HuH-7.5 (cell line): ENCODE measurements at regions not wholly inside any gene's neighbourhood (a gene's known extent, or its start where the extent isn't known, plus 50 kb on each side); places are given as distances from the start of the nearest gene placed in this dataset.

Experiments used
- DNase-seq: peaks from one replicate; pipeline ENCODE4 v3.0.0; 2011; ENCODE audit warnings: low spot score

- DNase-seq: no peak
Measured at GRCh38 chr5:74954919-74955318, 88.7 kb upstream of the FAM169A start.

DNA sequence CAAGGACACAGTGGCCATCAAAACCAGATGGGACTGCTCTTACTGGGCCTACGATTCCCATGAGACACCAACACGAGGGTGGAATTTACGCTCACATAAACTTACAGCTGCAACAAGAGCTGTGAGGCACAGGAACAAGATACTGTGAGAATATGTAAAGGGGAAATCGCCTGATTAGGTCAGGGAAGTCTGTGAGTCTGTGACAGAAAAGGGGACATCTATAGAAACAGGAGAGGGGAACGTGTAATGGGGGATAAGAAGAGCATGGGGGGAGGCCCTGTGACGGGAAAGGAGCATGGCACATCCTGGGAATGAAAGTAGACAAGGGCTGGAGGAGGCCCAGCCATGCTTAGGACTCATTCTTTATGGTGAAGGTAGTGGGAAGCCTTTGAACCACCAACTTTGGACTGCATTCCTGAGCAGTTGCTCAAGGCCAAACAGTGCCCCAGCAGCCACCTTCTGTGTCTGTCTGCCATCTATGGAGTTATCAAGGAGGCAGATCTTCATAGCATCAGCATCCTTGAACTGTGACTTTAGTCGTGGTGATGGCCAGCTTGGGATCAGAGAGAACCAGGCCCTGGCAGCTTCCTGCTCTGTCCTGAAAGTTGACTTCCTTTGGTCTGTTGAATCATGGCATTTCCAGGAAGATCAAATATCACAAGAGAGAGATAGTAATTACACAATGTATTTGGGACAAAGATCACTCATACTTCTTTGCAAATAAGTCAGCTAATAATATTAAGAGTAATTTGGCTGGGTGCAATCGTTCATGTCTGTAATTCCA, 87.9 kb upstream of the FAM169A start:
- no peak for DNase-seq

DNA sequence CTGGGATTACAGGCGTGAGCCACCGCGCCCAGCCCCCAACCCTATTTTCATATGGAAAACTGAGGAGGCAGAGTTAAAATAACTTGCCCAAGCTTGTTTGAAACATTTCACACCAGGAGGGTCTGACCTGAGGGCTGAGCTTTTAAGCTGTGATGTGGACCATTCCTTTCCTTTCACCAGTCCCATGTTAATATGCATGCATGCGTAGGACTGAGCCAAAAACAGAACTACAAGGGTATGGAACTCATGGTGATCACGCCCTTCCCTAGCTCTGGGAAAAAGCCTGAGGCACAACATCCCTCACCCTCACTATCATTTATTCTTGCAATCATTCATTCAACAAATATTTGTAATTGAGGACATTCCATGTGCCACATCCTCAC, 87.4 kb upstream of the FAM169A start:
- DNase-seq: no peak

DNA sequence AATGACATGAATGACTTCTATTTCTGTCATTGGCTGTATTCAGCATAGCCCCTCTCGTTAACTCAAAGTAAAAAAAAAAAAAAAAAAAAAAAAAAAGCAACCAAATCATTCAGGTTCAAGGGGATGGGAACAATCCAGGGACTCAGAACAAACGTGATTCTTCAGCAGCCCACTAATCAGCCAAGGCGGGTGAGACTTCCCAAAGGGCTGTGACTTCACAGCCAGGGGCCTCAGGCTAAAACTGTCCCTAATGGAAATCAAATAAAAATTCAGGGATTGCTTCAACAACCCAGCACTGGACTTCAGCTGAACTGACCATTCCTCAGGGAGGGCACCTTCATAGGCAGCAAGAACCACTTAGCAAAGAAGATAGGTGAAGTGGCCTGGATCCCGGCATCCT, 86.2 kb upstream of the FAM169A start:
- DNase-seq: no peak

- DNase-seq: no peak
Measured at GRCh38 chr5:74951865-74952264, 85.7 kb upstream of the FAM169A start.

DNA sequence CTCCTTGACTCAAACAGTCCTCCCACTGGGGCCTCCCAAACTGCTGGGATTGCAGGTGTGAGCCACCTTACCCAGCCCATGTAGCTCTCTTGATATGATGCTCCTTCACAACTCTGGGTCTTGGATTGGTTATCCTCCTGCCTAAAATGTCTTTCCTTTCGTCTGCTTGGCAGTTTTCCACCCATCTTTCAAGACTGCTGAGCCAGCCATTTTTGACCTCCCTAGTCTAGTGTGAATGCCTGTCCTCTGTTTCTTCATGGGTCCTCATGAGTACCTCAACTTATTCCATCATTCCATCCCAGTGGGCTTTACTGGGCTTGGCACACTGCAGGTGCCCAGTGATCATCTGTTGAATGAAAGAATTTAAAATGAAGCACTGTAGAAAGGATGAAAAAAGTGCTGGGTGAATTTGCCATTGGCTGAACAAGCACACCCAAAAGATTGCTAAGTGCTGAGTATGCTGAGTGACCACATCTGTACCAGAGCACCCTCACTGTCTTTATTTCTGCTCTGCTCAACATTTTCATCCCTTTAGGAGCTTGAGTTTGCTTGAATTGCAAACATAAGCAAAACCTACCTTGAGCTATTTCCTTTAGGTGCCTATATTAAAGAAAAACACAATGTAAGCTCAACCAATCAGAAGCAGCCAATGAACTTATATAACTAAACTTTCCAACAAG, 84.8 kb upstream of the FAM169A start:
- no peak for DNase-seq

DNA sequence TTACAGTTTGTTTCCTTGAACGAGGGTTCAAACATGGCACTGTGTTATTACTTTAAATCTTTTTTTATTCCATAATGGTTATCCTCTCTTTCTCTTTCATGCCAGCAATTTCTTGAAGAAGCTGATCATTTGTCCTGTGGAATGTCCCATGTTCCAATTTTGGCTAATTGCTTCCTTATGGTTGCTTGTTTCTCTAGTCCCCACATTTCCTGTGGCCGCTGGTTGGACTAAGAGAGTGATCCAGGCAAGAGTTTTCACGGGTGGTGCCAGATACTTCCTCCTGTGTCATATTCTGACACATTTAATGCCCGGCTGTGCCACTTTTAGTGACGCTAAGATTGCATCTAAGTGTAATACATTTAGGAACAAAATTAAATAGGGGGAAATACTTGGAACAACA, 83.8 kb upstream of the FAM169A start:
- DNase-seq: no peak

- DNase-seq: no peak
Measured at GRCh38 chr5:74948031-74948546, 81.9 kb upstream of the FAM169A start.

DNA sequence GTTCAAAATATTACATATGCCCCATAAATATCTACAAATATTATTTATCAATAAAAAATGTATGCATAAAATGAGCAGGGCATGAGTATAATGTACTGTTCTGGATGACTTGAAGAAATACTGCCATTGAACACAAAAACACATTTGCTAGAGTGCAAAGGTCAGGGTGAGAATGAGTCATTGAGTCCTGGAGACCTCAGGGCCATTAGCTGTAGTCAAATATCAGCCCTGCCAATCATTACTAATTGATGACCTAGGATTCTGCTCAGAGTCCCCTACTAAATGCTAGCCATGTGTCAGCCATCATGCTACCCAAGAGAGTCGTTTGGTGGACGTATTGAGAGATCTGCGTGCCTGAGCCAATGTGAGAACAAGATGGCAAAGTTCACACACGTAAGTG, 80.3 kb upstream of the FAM169A start:
- DNase-seq: no peak

DNA sequence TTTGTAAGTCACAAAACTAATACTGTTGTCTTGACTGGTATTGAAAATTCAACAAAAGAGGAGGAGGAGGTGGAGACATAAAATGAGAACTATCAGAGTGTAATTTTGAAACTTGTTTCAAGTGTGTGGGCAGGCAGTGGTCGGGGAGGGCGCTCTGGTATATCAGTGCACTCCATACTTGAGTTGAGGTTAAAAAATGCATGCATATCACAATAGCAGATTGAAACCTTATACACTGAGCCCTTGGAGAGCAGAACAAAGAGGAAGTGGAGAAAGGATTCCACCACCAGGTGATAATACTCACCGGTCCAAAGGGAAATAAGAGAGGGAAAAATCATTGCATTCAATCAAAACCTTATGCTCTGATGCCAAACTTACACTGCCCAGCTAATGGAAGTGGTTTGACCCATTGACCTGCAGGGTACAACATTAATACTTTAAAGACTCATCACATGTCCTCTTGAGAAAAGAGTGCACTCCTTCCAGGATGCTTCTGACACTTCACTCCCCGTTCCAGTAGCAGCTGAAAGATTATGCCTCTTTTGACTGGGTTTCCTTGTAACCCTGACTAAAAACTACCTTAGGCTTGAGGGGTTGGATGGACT, 79.5 kb upstream of the FAM169A start:
- no peak for DNase-seq

GRCh38 chr5:74943905-74944304, 77.7 kb upstream of the FAM169A start:
- no peak for DNase-seq

DNA sequence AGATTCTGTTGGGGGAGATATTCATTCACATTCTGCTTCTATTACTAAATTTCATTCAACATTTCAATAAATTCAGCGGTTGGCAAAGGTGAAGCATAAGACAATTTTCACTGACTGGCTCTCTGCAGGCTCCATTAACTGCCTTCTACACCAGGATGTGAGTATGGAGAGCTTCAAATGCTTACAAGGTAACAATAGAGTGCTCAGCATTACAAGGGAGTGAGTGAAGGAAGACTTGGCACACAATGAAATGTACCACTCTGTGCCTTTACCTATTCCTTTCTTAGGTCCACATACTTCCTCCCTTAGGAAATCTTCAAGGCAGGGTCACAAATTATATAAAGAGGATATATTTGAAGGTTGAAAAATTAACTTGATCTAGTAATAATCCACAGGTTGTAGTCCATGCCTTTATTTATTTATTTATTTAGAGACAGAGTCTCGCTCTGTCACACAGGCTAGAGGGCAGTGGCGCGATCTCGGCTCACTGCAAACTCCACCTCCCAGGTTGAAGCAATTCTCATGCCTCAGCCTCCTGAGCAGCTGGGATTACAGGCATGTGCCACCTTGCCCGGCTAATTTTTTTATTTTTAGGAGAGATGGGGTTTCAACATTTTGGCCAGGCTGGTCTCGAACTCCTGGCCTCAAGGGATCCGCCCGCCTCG, 76.6 kb upstream of the FAM169A start:
- DNase-seq: no peak

DNA sequence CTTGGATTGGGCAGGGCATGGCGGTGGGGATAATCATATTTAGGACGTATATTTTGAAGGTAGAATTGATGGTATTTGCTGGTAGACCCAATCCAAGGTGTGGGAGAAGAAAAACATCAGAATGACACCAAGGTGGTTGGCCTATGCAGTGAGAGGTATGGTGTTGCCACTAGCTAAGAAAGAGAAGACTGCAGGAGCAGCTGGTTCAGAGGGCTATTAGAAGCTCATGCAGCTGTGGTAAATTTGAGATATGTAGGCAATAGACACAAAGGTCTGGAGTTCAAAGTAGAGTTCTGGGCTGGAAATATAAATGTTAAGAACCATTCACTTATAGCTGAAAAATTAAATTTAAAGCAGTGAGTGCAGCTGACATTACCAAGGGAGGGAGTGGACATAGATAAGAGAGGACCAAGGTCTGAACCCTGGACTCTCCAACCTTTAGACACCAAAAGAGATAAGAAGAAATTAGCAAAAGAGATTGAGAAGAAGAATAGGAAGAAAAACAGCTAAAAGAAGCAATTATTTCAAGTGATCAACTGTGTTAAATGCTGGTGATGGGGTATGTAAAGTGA, 74.7 kb upstream of the FAM169A start:
- no peak for DNase-seq

GRCh38 chr5:74938250-74938933, 72.2 kb upstream of the FAM169A start:
- no peak for DNase-seq

DNA sequence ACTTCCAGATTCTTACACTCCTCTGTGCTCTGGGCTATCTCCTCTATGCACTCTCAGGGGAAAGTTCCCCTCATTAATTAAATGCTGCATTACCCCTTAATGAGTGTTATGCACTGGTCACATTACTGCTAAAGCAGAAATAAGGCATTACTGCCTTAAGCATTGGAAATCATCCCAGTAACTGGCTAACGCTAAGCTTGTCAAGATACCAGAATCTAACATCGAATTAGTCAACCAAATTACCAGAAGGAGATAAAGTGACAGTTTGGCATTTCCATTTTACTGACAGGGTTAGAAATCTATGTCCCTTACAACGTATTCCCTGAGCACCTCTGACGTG, 69.5 kb upstream of the FAM169A start:
- DNase-seq: no peak

DNA sequence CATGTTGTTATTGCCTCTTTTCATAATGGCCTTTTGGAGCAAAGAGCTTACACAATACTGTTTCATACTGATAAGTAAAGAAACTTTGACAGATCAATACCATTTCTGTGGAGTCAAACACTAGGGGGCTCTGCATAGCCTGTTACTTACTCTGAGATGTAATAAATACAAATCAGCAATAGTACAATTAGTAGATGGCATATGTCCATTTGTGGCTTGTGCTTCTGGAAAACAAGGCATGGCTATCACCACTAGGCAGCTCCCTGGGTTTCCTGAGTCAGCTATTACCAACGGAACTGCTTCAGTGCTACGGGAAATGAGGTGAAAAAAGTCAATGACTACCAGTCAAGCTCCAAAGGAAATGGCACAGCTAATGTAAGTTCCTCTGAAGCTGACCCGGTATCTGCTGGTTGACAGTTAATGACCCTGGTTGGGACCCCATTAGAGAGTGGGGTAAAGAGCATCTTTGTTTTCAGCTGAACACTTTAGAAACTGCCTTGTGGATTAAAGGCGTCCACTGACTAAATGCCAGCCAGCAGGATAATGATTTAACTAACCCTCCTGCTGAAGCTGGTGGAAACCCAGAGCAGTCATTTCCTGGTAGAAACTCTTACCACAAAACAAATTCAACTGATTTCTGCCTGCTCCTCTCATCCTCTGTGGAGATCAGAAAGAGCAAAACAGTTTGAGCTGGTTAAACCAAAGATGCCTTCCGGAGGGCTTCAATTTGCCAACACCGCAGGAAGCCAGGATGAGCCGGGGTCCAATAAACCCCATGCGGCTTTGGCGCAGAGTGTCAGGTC, 69.0 kb upstream of the FAM169A start:
- DNase-seq: no peak

DNA sequence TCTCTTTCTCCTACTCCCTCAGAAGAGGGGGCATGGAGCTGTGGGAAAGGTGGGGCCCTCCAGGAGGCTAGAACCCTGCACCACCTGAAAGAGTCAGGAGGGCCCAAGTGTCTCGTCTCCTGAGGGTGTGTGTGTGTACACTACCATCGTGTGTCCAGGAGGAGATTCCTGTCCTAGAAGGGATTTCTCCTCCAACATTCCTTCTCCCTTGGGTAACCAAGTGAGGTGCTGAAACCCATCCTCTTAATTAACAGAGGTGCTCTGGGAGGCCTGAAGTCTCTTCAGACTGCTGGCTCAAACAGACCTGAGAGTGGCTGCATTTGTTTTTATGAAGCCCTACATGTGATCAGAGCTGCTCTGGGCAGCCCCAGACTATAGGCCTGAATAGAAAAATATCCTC, 61.1 kb upstream of the FAM169A start:
- DNase-seq: no peak

DNA sequence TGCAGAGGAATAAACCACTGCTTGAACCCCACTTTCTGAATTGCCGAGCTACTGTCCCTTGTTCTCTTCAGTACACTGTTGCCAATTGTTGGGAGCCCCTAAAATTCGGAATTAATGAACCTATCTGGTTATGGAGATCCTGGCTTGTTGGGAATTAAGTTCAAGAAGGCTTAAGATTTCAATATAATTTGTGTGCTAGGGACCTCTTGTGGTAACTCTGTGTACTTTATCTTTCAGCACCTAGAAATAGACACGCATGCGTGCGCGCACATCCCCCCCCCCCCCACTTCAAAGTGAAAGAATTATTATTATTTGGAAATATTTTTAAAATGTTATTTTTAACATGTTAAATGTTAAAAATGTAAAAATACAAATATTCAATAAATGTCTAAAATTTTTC, 53.3 kb upstream of the FAM169A start:
- DNase-seq: no peak

GRCh38 chr5:74919041-74919440, 52.9 kb upstream of the FAM169A start:
- DNase-seq: no peak

DNA sequence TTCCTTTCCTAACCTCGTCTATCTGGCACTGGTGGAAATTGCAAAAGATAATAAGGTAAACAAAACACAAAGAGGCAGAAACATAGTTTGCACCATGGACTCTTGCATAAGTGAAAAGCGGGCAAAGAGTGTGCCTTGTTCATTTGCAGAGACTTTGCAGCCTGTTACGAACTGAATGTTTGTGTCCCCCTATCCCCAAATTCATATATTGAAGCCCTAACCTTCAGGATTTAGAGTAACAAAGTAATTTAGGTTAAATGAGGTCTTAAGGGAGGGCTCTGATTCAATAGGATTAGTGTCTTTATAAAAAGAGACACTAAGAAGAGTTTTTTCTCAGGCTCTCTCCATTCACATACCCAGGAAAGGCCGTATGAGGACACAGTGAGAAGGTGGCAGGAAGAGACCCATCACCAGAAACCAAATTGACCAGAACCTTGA, 52.1 kb upstream of the FAM169A start:
- DNase-seq: no peak
